ENCODE measurements at regions not wholly inside any gene's neighbourhood (a gene's known extent, or its start where the extent isn't known, plus 50 kb on each side); places are given as distances from the start of the nearest gene placed in this dataset.

GRCh38 chr5:167892352-167893115 lies 398.9 kb upstream of the WWC1 start (continued):
- TF ChIP-seq BCL6 (CRISPR knock-in tag; IDR thresholded peaks at IDR 0.05) (no peak), NCOA2 (CRISPR knock-in tag; IDR thresholded peaks at IDR 0.05) (no peak)

GRCh38 chr5:167893271-167893670 lies 398.2 kb upstream of the WWC1 start:
- H3K4me3 ChIP-seq (replicated peaks in 1 of 3; ENCODE audit: insufficient read depth in 1 of 3, low read depth in 2 of 3, low read length in 3 of 3) = no peak overlapping the region
- ChIA-PET CTCF (ENCODE audit: low intra/inter-chr PET ratio, low total read pairs) (no interaction called here), POLR2A (no interaction called here)
- no peak overlapping the region for H3K4me2 ChIP-seq (ENCODE audit: low read depth, low read length)
- H3K9me3 ChIP-seq (ENCODE audit: low read length) = no peaks in the 10 kb centered on the region
- no peaks in the 10 kb centered on the region for H3K36me3 ChIP-seq (replicated peaks in 1 of 2; ENCODE audit: control insufficient read depth in 1 of 2, insufficient read depth in 2 of 2, low read length in 2 of 2)
- no peak overlapping the region for H2AFZ ChIP-seq (ENCODE audit: low read length)
- H3K4me1 ChIP-seq (ENCODE audit: insufficient read depth, low read length) = no peaks in the 10 kb centered on the region
- ATAC-seq (no peak), FAIRE-seq (no peak), DNase-seq (ENCODE audit: low spot score) (no peak)
- TF ChIP-seq REXO4 (CRISPR knock-in tag; IDR thresholded peaks at IDR 0.05; ENCODE audit: borderline replicate concordance) = no peak
- TF ChIP-seq NFE2 (CRISPR knock-in tag; IDR thresholded peaks at IDR 0.05) = no peak
- TF ChIP-seq THAP11 (CRISPR knock-in tag; IDR thresholded peaks at IDR 0.05) = no peak
- no peak for TF ChIP-seq ZNF234 (CRISPR knock-in tag; conservative IDR thresholded peaks at IDR 0.05)
- no peak for TF ChIP-seq PLSCR1 (CRISPR knock-in tag; IDR thresholded peaks at IDR 0.05; ENCODE audit: borderline replicate concordance)
- no peak for TF ChIP-seq SNAPC2 (CRISPR knock-in tag; IDR thresholded peaks at IDR 0.05)
- no peaks in the 10 kb centered on the region for H3K79me2 ChIP-seq (ENCODE audit: insufficient read depth, low read length)
- in situ Hi-C loops (cut with HindIII; ENCODE audit: extremely low pct_ligation_motif_present, low pct_unique_long_range_greater_than_20kb) (no loop called here), intact Hi-C loops (cut with micrococcal nuclease; ENCODE audit: unreplicated experiment) (no loop called here)
- H4K20me1 ChIP-seq (ENCODE audit: insufficient read depth, low read length) = no peaks in the 10 kb centered on the region
- no peak overlapping the region for H3K27ac ChIP-seq (ENCODE audit: extremely low read length, insufficient read depth, low read length)
- no TSS peak for BruUV-seq (replicated peaks)
- no peaks in the 10 kb centered on the region; a peak in 1 of 5 replicates for H3K27me3 ChIP-seq (ENCODE audit: control insufficient read depth in 1 of 2, insufficient read depth in 2 of 2, low read length in 2 of 2)
- 23% methylated on average over 7 of the region's 7 CpGs for WGBS (ENCODE audit: low lambda C conversion rate)
- H3K9ac ChIP-seq (ENCODE audit: insufficient read depth, low read depth, low read length) = no peak overlapping the region
